ENCODE measurements at regions not wholly inside any gene's neighbourhood (a gene's known extent, or its start where the extent isn't known, plus 50 kb on each side); places are given as distances from the start of the nearest gene placed in this dataset.
"Not testable (repeated sequence)": the region's sequence is repeated elsewhere in the genome, so short reads cannot be mapped to it uniquely, and the experiment has no call there.

GRCh38 chr4:155047755-155048154 is 160.7 kb upstream of the NPY2R start:
- DNase-seq (ENCODE audit: low read depth) (peak; percentile 55), FAIRE-seq (no peak)
- Histone ChIP-seq H3K36me3 (ENCODE audit: control insufficient read depth, insufficient read depth, low read length) (no peaks in the 10 kb centered on the region), H3K27me3 (ENCODE audit: control insufficient read depth, insufficient read depth, low read length) (no peaks in the 10 kb centered on the region), H3K4me3 (ENCODE audit: low read depth, low read length) (no peak overlapping the region)
- no peak for TF ChIP-seq CTCF (IDR thresholded peaks at IDR 0.05; ENCODE audit: insufficient read depth, low read length, severe bottlenecking)

GRCh38 chr4:155054042-155054441 is 154.4 kb upstream of the NPY2R start:
- FAIRE-seq; DNase-seq (ENCODE audit: low read depth); H3K27me3 ChIP-seq (ENCODE audit: control insufficient read depth, insufficient read depth, low read length); H3K4me3 ChIP-seq (ENCODE audit: low read depth, low read length); H3K36me3 ChIP-seq (ENCODE audit: control insufficient read depth, insufficient read depth, low read length): not testable (repeated sequence)

- no peak for DNase-seq (ENCODE audit: low read depth)
- Histone ChIP-seq H3K36me3 (ENCODE audit: control insufficient read depth, insufficient read depth, low read length) (no peaks in the 10 kb centered on the region), H3K4me3 (ENCODE audit: low read depth, low read length) (no peak overlapping the region), H3K27me3 (ENCODE audit: control insufficient read depth, insufficient read depth, low read length) (no peaks in the 10 kb centered on the region)
- no peak for FAIRE-seq
- TF ChIP-seq CTCF (IDR thresholded peaks at IDR 0.05; ENCODE audit: insufficient read depth, low read length, severe bottlenecking), result no peak
These were observed 148.0 kb upstream of the NPY2R start for GRCh38 chr4:155060419-155060818.

- no peak for FAIRE-seq
- no peak for TF ChIP-seq CTCF (IDR thresholded peaks at IDR 0.05; ENCODE audit: insufficient read depth, low read length, severe bottlenecking)
- Histone ChIP-seq H3K27me3 (ENCODE audit: control insufficient read depth, insufficient read depth, low read length) (no peaks in the 10 kb centered on the region), H3K4me3 (ENCODE audit: low read depth, low read length) (no peak overlapping the region), H3K36me3 (ENCODE audit: control insufficient read depth, insufficient read depth, low read length) (no peaks in the 10 kb centered on the region)
- DNase-seq (ENCODE audit: low read depth), result no peak
These were observed 147.6 kb upstream of the NPY2R start for GRCh38 chr4:155060873-155061272.

GRCh38 chr4:155062948-155063347 is 145.5 kb upstream of the NPY2R start:
- no peaks in the 10 kb centered on the region for H3K36me3 ChIP-seq (ENCODE audit: control insufficient read depth, insufficient read depth, low read length)
- no peak for DNase-seq (ENCODE audit: low read depth)
- no peaks in the 10 kb centered on the region for H3K27me3 ChIP-seq (ENCODE audit: control insufficient read depth, insufficient read depth, low read length)
- no peak overlapping the region for H3K4me3 ChIP-seq (ENCODE audit: low read depth, low read length)
- no peak for FAIRE-seq
- no peak for TF ChIP-seq CTCF (IDR thresholded peaks at IDR 0.05; ENCODE audit: insufficient read depth, low read length, severe bottlenecking)

- FAIRE-seq; H3K4me3 ChIP-seq (ENCODE audit: low read depth, low read length); H3K27me3 ChIP-seq (ENCODE audit: control insufficient read depth, insufficient read depth, low read length); H3K36me3 ChIP-seq (ENCODE audit: control insufficient read depth, insufficient read depth, low read length); DNase-seq (ENCODE audit: low read depth): not testable (repeated sequence)
These were observed 143.5 kb upstream of the NPY2R start for GRCh38 chr4:155064934-155065333.

GRCh38 chr4:155066871-155067270 is 141.6 kb upstream of the NPY2R start:
- Histone ChIP-seq H3K27me3 (ENCODE audit: control insufficient read depth, insufficient read depth, low read length) (no peaks in the 10 kb centered on the region), H3K36me3 (ENCODE audit: control insufficient read depth, insufficient read depth, low read length) (no peaks in the 10 kb centered on the region), H3K4me3 (ENCODE audit: low read depth, low read length) (no peak overlapping the region)
- no peak for TF ChIP-seq CTCF (IDR thresholded peaks at IDR 0.05; ENCODE audit: insufficient read depth, low read length, severe bottlenecking)
- DNase-seq (ENCODE audit: low read depth), result no peak
- no peak for FAIRE-seq

All from bronchial epithelial cell (primary cell).